Loucy (cell line): ENCODE measurements at regions not wholly inside any gene's neighbourhood (a gene's known extent, or its start where the extent isn't known, plus 50 kb on each side); places are given as distances from the start of the nearest gene placed in this dataset.
A peak's percentile ranks its signal among the peaks of the same experiment; 100 is the strongest.

Experiments
- H2AFZ ChIP-seq: fragments of 200-600 bp; sonication (generic); 2 replicates; pipeline ENCODE4 v1.6.0; 2016; ENCODE audit warnings: antibody characterized with exemption, mild to moderate bottlenecking, low read length, moderate library complexity
- H3F3A ChIP-seq: fragments of 200-600 bp; 2 replicates; pipeline ENCODE4 v1.6.0; 2016; ENCODE audit warnings: antibody characterized with exemption, low read depth, mild to moderate bottlenecking
- H3K27me3 ChIP-seq: fragments of 200-600 bp; sonication (generic); 2 replicates; pipeline ENCODE4 v1.6.1; 2014; ENCODE audit warnings: low read length, mild to moderate bottlenecking; ENCODE audit not compliant: insufficient read depth, poor library complexity, severe bottlenecking
- H3K36me3 ChIP-seq: fragments of 200-600 bp; sonication (generic); 2 replicates; pipeline ENCODE4 v1.6.1; 2016; ENCODE audit warnings: low read length; ENCODE audit not compliant: insufficient read depth
- H3K4me1 ChIP-seq: fragments of 200-600 bp; sonication (generic); 2 replicates; pipeline ENCODE4 v1.5.1; 2014; ENCODE audit warnings: low read length, mild to moderate bottlenecking; ENCODE audit not compliant: insufficient read depth, poor library complexity, severe bottlenecking
- H3K4me2 ChIP-seq: fragments of 200-600 bp; sonication (generic); 2 replicates; pipeline ENCODE4 v1.6.0; 2014; ENCODE audit warnings: antibody characterized with exemption, low read length, low read depth, mild to moderate bottlenecking; ENCODE audit not compliant: poor library complexity, severe bottlenecking
- H3K4me3 ChIP-seq: fragments of 200-600 bp; sonication (generic); 2 replicates; pipeline ENCODE4 v1.5.1; 2014; ENCODE audit warnings: low read length, mild to moderate bottlenecking, mixed read lengths; ENCODE audit not compliant: poor library complexity, severe bottlenecking
- H3K79me2 ChIP-seq: fragments of 200-600 bp; sonication (generic); 2 replicates; pipeline ENCODE4 v1.6.1; 2014; ENCODE audit warnings: low read length; ENCODE audit not compliant: insufficient read depth
- H3K9ac ChIP-seq: fragments of 200-600 bp; sonication (generic); 2 replicates; pipeline ENCODE4 v1.6.0; 2014; ENCODE audit warnings: mild to moderate bottlenecking, low read depth, low read length, moderate library complexity; ENCODE audit not compliant: poor library complexity, severe bottlenecking
- H3K9me2 ChIP-seq: fragments of 200-600 bp; sonication (generic); replicated peaks from 2 replicates; pipeline ENCODE4 v1.6.1; 2016; ENCODE audit warnings: low read depth, low read length, mixed read lengths
- H3K9me3 ChIP-seq: fragments of 200-600 bp; sonication (generic); 2 replicates; pipeline ENCODE4 v1.6.1; 2014; ENCODE audit warnings: mild to moderate bottlenecking, antibody characterized with exemption, low read length, low read depth; ENCODE audit not compliant: insufficient read depth
- H4K20me1 ChIP-seq: fragments of 200-600 bp; sonication (generic); 2 replicates; pipeline ENCODE4 v1.6.0; 2014; ENCODE audit warnings: antibody characterized with exemption, low read length, mild to moderate bottlenecking; ENCODE audit not compliant: insufficient read depth, poor library complexity, severe bottlenecking
- EZH2phosphoT487 ChIP-seq: fragments of 200-600 bp; IDR thresholded peaks from 2 replicates; pipeline ENCODE4 v1.6.1; 2018; ENCODE audit warnings: antibody characterized with exemption, mild to moderate bottlenecking, moderate library complexity, borderline replicate concordance
- TF ChIP-seq, protein P1 (sequence below): fragments of 200-600 bp; sonication (generic); conservative IDR thresholded peaks from 2 replicates; pipeline ENCODE4 v1.5.1; 2014; ENCODE audit warnings: mild to moderate bottlenecking, antibody characterized with exemption, low read length

DNA sequence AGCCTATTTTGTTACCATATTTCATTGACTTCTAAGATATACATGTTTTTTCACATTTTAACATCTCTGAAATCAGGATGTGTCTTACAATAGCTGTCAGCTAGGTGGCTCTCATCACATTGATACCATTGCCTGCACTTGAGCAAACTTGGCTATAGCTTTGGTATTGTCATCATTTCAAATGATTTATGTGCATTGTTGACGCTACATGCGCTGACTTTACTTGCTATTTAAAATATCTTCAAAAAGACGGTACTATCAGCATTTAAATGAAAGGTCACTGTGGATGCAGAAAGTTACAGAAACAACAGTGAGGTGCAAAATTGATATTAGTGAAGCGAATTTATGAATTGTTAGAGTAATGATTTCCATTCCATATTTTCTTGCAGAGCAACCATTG, 54.0 kb upstream of the ABHD2 start:
- Histone ChIP-seq H3K79me2 (no peaks in the 10 kb centered on the region), H3K4me1 (no peaks in the 10 kb centered on the region), H3K9me2 (no peaks in the 10 kb centered on the region), H3K36me3 (no peaks in the 10 kb centered on the region), H2AFZ (no peak overlapping the region), H3K4me2 (no peak overlapping the region), H3K9me3 (no peaks in the 10 kb centered on the region), H3K27me3 (no peaks in the 10 kb centered on the region), H3K4me3 (no peak overlapping the region), H3K9ac (no peak overlapping the region), H3F3A (no peaks in the 10 kb centered on the region), H4K20me1 (no peaks in the 10 kb centered on the region)
- TF ChIP-seq, protein P1, sequence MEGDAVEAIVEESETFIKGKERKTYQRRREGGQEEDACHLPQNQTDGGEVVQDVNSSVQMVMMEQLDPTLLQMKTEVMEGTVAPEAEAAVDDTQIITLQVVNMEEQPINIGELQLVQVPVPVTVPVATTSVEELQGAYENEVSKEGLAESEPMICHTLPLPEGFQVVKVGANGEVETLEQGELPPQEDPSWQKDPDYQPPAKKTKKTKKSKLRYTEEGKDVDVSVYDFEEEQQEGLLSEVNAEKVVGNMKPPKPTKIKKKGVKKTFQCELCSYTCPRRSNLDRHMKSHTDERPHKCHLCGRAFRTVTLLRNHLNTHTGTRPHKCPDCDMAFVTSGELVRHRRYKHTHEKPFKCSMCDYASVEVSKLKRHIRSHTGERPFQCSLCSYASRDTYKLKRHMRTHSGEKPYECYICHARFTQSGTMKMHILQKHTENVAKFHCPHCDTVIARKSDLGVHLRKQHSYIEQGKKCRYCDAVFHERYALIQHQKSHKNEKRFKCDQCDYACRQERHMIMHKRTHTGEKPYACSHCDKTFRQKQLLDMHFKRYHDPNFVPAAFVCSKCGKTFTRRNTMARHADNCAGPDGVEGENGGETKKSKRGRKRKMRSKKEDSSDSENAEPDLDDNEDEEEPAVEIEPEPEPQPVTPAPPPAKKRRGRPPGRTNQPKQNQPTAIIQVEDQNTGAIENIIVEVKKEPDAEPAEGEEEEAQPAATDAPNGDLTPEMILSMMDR: peak; percentile 63
- TF ChIP-seq EZH2phosphoT487: no peak

GRCh38 chr15:89035150-89035549, 53.1 kb upstream of the ABHD2 start:
- Histone ChIP-seq H3K36me3 (no peaks in the 10 kb centered on the region), H4K20me1 (no peaks in the 10 kb centered on the region), H3K4me3 (no peak overlapping the region), H3K9me2 (no peaks in the 10 kb centered on the region), H3K79me2 (no peaks in the 10 kb centered on the region), H2AFZ (no peak overlapping the region), H3K9ac (no peak overlapping the region), H3K27me3 (no peaks in the 10 kb centered on the region), H3F3A (no peaks in the 10 kb centered on the region), H3K4me2 (no peak overlapping the region), H3K9me3 (no peaks in the 10 kb centered on the region), H3K4me1 (no peaks in the 10 kb centered on the region)
- TF ChIP-seq, protein P1: no peak
- TF ChIP-seq EZH2phosphoT487: no peak

DNA sequence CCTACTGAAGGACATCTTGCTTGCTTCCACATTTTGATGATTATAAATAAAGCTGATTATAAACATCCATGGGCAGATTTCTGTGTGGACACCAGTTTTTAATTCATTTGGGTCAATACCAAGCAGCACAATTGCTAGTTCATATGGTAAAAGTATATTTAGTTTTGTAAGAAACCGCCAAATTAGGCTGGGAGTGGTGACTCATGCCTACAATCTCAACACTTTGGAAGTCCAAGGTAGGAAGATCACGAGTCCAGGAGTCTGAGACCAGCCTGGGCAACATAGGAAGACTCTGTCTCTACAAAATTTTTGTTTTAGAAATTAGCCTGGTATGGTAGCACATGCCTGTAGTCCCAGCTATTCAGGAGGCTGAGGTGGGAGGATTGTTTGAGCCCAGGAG, 52.6 kb upstream of the ABHD2 start:
- H3K4me3 ChIP-seq: no peak overlapping the region
- no peak overlapping the region for H3K4me2 ChIP-seq
- H3K9me3 ChIP-seq: no peaks in the 10 kb centered on the region
- H3F3A ChIP-seq: no peaks in the 10 kb centered on the region
- no peak overlapping the region for H2AFZ ChIP-seq
- no peak overlapping the region for H3K9ac ChIP-seq
- no peaks in the 10 kb centered on the region for H3K27me3 ChIP-seq
- H3K79me2 ChIP-seq: no peaks in the 10 kb centered on the region
- H3K4me1 ChIP-seq: no peaks in the 10 kb centered on the region
- no peaks in the 10 kb centered on the region for H3K9me2 ChIP-seq
- TF ChIP-seq EZH2phosphoT487: no peak
- TF ChIP-seq, protein P1: no peak
- H4K20me1 ChIP-seq: no peaks in the 10 kb centered on the region
- H3K36me3 ChIP-seq: no peaks in the 10 kb centered on the region
